ENCODE measurements at regions not wholly inside any gene's neighbourhood (a gene's known extent, or its start where the extent isn't known, plus 50 kb on each side); places are given as distances from the start of the nearest gene placed in this dataset.
"Not testable (repeated sequence)": the region's sequence is repeated elsewhere in the genome, so short reads cannot be mapped to it uniquely, and the experiment has no call there.

GRCh38 chr12:34605510-34605887 is 583.2 kb downstream of the ALG10 start:
- Histone ChIP-seq H3K9me3 (ENCODE audit: control insufficient read depth, low read length) (peaks cover 6% of the 10 kb centered on the region), H3K27ac (ENCODE audit: low read depth in 1 of 2, low read length in 2 of 2) (no peak overlapping the region), H3K27me3 (ENCODE audit: control insufficient read depth in 1 of 2, insufficient read depth in 2 of 2, low read length in 1 of 2) (no peaks in the 10 kb centered on the region), H3K4me3 (ENCODE audit: low read length in 2 of 2) (no peak overlapping the region), H3K36me3 (ENCODE audit: control insufficient read depth in 1 of 2, insufficient read depth in 2 of 2, low read length in 1 of 2) (no peaks in the 10 kb centered on the region), H3K4me1 (ENCODE audit: control insufficient read depth in 1 of 2, insufficient read depth in 2 of 2, low read length in 2 of 2) (no peaks in the 10 kb centered on the region)
- intact Hi-C loops (cut with DNase I), result no loop called here
- ATAC-seq (ENCODE audit: low FRiP score) (no peak), DNase-seq (peak; percentile 18 to 40)
- 67 to 74% methylated on average over 15 of the region's 15 CpGs for WGBS, 2 donors

GRCh38 chr12:34605955-34606748 is 583.9 kb downstream of the ALG10 start:
- no peaks in the 10 kb centered on the region for H3K27me3 ChIP-seq (ENCODE audit: control insufficient read depth in 1 of 2, insufficient read depth in 2 of 2, low read length in 1 of 2)
- H3K36me3 ChIP-seq (ENCODE audit: control insufficient read depth in 1 of 2, insufficient read depth in 2 of 2, low read length in 1 of 2), result no peaks in the 10 kb centered on the region
- H3K4me3 ChIP-seq (ENCODE audit: low read length in 2 of 2), result no peak overlapping the region
- ATAC-seq (ENCODE audit: low FRiP score) (no peak), DNase-seq (peak; percentile 24 to 42)
- no peaks in the 10 kb centered on the region for H3K4me1 ChIP-seq (ENCODE audit: control insufficient read depth in 1 of 2, insufficient read depth in 2 of 2, low read length in 2 of 2)
- intact Hi-C loops (cut with DNase I), result no loop called here
- WGBS, 2 donors, result 54 to 67% methylated on average over 27 of the region's 27 CpGs
- peaks cover 6% of the 10 kb centered on the region for H3K9me3 ChIP-seq (ENCODE audit: control insufficient read depth, low read length)
- H3K27ac ChIP-seq (ENCODE audit: low read depth in 1 of 2, low read length in 2 of 2), result no peak overlapping the region

DNA sequence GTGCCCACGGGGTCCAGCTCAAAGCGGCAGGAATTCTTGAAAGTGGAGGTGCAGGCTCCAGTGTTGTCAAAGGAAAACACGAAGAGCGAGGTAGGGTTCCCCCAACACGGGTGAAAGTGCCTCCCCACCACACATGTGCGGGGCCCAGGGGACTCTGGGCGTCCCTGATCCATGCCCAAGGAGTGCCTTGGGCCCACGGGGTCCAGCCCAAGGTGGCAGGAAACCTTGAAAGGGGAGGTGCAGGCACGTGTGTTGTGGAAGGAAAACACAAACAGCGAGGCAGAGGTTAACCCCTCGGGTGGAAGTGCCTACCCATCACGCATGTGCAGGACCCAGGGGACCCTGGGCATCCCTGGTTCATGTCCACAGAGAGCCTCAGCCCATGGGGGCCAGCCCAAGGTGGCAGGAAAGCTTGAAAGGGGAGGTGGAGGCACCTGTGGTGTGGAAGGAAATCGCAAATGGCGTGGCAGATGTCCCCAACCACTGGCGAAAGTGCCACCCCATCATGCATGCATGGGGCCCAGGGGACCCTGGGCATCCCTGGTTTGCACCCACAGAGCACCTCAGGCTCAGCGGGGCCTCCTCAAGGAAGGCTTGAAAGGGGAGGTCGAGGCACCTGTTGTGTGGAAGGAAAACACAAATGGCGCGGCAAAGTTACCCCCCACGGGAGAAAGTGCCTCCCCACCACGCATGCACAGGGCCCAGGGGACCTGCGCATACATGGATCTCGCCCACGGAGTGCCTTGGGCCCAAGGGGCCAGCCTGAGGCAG is 584.6 kb downstream of the ALG10 start:
- no peaks in the 10 kb centered on the region for H3K36me3 ChIP-seq (ENCODE audit: control insufficient read depth in 1 of 2, insufficient read depth in 2 of 2, low read length in 1 of 2)
- H3K4me1 ChIP-seq (ENCODE audit: control insufficient read depth in 1 of 2, insufficient read depth in 2 of 2, low read length in 2 of 2), result no peaks in the 10 kb centered on the region
- no peaks in the 10 kb centered on the region for H3K27me3 ChIP-seq (ENCODE audit: control insufficient read depth in 1 of 2, insufficient read depth in 2 of 2, low read length in 1 of 2)
- no peak overlapping the region for H3K27ac ChIP-seq (ENCODE audit: low read depth in 1 of 2, low read length in 2 of 2)
- intact Hi-C loops (cut with DNase I), result no loop called here
- no peak for ATAC-seq (ENCODE audit: low FRiP score)
- DNase-seq, result peak; percentile 21 to 67
- H3K9me3 ChIP-seq (ENCODE audit: control insufficient read depth, low read length), result peaks cover 6% of the 10 kb centered on the region
- H3K4me3 ChIP-seq (ENCODE audit: low read length in 2 of 2), result no peak overlapping the region
- 59 to 63% methylated on average over 24 of the region's 24 CpGs for WGBS, 2 donors

DNA sequence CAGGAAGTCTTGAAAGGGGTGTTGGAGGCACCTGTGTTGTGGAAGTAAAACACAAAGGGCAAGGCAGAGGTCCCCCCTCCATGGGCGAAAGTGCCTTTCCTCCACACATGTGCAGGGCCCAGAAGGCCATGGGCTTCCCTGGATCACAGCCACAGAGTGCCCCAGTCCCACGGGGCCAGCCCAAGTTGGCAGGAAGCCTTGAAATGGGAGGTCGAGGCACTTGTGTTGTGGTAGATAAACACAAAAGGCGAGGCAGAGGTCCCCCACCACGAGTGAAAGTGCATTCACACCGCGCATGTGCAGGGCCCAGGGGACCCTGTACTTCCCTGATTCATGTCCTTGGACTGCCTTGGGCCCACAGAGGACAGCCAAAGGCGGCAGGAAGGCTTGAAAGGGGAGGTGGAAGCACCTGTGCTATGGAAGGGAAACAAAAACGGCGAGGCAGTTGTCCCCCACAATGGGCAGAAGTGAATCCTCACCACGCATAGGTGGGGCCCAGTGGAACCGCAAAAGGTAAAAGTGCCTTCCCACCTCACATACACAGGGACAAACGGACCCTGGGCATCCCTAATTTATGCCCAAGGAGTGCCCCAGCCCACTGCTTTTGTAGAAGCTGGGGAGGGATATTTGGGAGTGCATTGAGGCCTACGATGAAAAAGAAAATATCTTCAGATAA is 585.4 kb downstream of the ALG10 start:
- peak in 1 of 2 donors; percentile 10 for DNase-seq

GRCh38 chr12:34613988-34614387 is 591.7 kb downstream of the ALG10 start:
- H3K36me3 ChIP-seq (ENCODE audit: control insufficient read depth in 1 of 2, insufficient read depth in 2 of 2, low read length in 1 of 2); H3K27me3 ChIP-seq (ENCODE audit: control insufficient read depth in 1 of 2, insufficient read depth in 2 of 2, low read length in 1 of 2); H3K9me3 ChIP-seq (ENCODE audit: control insufficient read depth, low read length); H3K4me3 ChIP-seq (ENCODE audit: low read length in 2 of 2); intact Hi-C loops (cut with DNase I); DNase-seq; H3K4me1 ChIP-seq (ENCODE audit: control insufficient read depth in 1 of 2, insufficient read depth in 2 of 2, low read length in 2 of 2); ATAC-seq (ENCODE audit: low FRiP score); H3K27ac ChIP-seq (ENCODE audit: low read depth in 1 of 2, low read length in 2 of 2): not testable (repeated sequence)
- 68 to 71% methylated on average over 2 of the region's 2 CpGs for WGBS, 2 donors

More for the DNA sequence above, 585.4 kb downstream of the ALG10 start:
- H3K27ac ChIP-seq (ENCODE audit: low read depth in 1 of 2, low read length in 2 of 2), result no peak overlapping the region
- no peak overlapping the region for H3K4me3 ChIP-seq (ENCODE audit: low read length in 2 of 2)
- peaks cover 6% of the 10 kb centered on the region for H3K9me3 ChIP-seq (ENCODE audit: control insufficient read depth, low read length)
- H3K36me3 ChIP-seq (ENCODE audit: control insufficient read depth in 1 of 2, insufficient read depth in 2 of 2, low read length in 1 of 2), result no peaks in the 10 kb centered on the region
- H3K4me1 ChIP-seq (ENCODE audit: control insufficient read depth in 1 of 2, insufficient read depth in 2 of 2, low read length in 2 of 2), result no peaks in the 10 kb centered on the region
- intact Hi-C loops (cut with DNase I), result no loop called here
- WGBS, 2 donors, result 55 to 66% methylated on average over 14 of the region's 14 CpGs
- no peak for ATAC-seq (ENCODE audit: low FRiP score)
- H3K27me3 ChIP-seq (ENCODE audit: control insufficient read depth in 1 of 2, insufficient read depth in 2 of 2, low read length in 1 of 2), result no peaks in the 10 kb centered on the region

DNA sequence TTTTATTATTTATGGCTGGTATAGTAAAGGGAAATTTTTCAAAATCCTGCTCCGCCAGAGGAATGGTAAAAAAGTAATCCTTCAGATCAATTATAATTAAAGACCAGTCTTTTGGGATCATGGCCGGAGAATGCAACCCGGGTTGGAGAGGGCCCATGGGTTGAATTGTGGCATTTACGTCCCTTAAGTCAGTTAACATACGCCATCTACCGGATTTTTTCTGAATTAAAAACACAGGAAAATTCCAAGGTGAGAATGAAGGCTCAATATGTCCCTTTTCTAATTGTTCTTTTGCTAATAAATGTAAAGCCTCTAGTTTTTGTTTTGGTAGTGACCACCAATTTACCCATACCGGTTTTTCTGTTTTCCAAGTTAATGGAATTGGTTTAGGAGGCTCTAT is 602.8 kb downstream of the ALG10 start:
- peaks cover 5% of the 10 kb centered on the region for H3K9me3 ChIP-seq (ENCODE audit: control insufficient read depth, low read length)
- WGBS, 2 donors, result 32% methylated on average over 7 of the region's 7 CpGs
- intact Hi-C loops (cut with DNase I), result no loop called here

GRCh38 chr12:34626363-34627157 is 604.3 kb downstream of the ALG10 start:
- ATAC-seq (ENCODE audit: low FRiP score) (no peak), DNase-seq (no peak)
- no peaks in the 10 kb centered on the region for H3K4me1 ChIP-seq (ENCODE audit: control insufficient read depth in 1 of 2, insufficient read depth in 2 of 2, low read length in 2 of 2)
- H3K36me3 ChIP-seq (ENCODE audit: control insufficient read depth in 1 of 2, insufficient read depth in 2 of 2, low read length in 1 of 2), result no peaks in the 10 kb centered on the region
- WGBS, 2 donors, result 56 to 59% methylated on average over 5 of the region's 5 CpGs
- intact Hi-C loops (cut with DNase I), result no loop called here
- peaks cover 3% of the 10 kb centered on the region for H3K9me3 ChIP-seq (ENCODE audit: control insufficient read depth, low read length)
- no peaks in the 10 kb centered on the region for H3K27me3 ChIP-seq (ENCODE audit: control insufficient read depth in 1 of 2, insufficient read depth in 2 of 2, low read length in 1 of 2)
- H3K4me3 ChIP-seq (ENCODE audit: low read length in 2 of 2), result no peak overlapping the region
- no peak overlapping the region for H3K27ac ChIP-seq (ENCODE audit: low read depth in 1 of 2, low read length in 2 of 2)

More for the DNA sequence above, 602.8 kb downstream of the ALG10 start:
- ATAC-seq (ENCODE audit: low FRiP score), result no peak
- Histone ChIP-seq H3K27ac (ENCODE audit: low read depth in 1 of 2, low read length in 2 of 2) (no peak overlapping the region), H3K4me3 (ENCODE audit: low read length in 2 of 2) (no peak overlapping the region), H3K4me1 (ENCODE audit: control insufficient read depth in 1 of 2, insufficient read depth in 2 of 2, low read length in 2 of 2) (no peaks in the 10 kb centered on the region), H3K36me3 (ENCODE audit: control insufficient read depth in 1 of 2, insufficient read depth in 2 of 2, low read length in 1 of 2) (no peaks in the 10 kb centered on the region), H3K27me3 (ENCODE audit: control insufficient read depth in 1 of 2, insufficient read depth in 2 of 2, low read length in 1 of 2) (no peaks in the 10 kb centered on the region)
- no peak for DNase-seq
